ENCODE measurements at regions not wholly inside any gene's neighbourhood (a gene's known extent, or its start where the extent isn't known, plus 50 kb on each side); places are given as distances from the start of the nearest gene placed in this dataset.

DNA sequence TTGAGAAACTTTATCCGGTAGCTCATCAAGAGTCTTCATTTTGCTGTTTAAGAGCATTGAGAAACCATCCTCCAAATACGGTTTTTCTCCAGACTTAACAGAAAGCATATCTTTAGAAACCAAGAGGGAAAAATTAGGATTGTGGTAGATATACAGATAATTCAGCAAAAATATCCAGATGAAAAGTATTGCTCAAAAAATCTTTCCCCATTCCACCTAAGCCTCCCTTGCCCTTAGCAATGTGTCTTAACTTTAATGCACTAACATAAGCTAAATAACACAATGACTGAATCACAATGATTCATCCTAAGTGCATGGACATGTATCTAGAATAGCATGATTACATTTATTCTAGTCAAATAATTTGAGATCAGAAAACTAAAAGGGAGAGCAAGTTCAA is 130.3 kb upstream of the TARS1 start:
- FAIRE-seq (peak; percentile 87), DNase-seq (ENCODE audit: low read depth, low spot score) (peak; percentile 42)
- Histone ChIP-seq H2AFZ (ENCODE audit: control insufficient read depth, low read length) (no peak overlapping the region), H3K9me1 (ENCODE audit: control insufficient read depth, extremely low read depth, insufficient read depth, low read length) (no peaks in the 10 kb centered on the region), H3K4me3 (ENCODE audit: control insufficient read depth in 2 of 3, extremely low read depth in 1 of 3, insufficient read depth in 2 of 3, low read depth in 1 of 3, low read length in 3 of 3) (no peak overlapping the region), H3K27me3 (ENCODE audit: control insufficient read depth, extremely low read depth, insufficient read depth, low read length) (no peaks in the 10 kb centered on the region), H3K4me1 (ENCODE audit: control insufficient read depth, extremely low read depth, insufficient read depth, low read length) (peaks cover 39% of the 10 kb centered on the region), H3K4me2 (ENCODE audit: control insufficient read depth, extremely low read depth, insufficient read depth, low read depth, low read length) (no peak overlapping the region), H4K20me1 (ENCODE audit: control insufficient read depth, extremely low read depth, insufficient read depth, low read length) (no peaks in the 10 kb centered on the region), H3K27ac (ENCODE audit: control insufficient read depth, insufficient read depth, low read length) (peak overlapping the region; percentile 63), H3K9ac (ENCODE audit: control insufficient read depth, extremely low read depth, insufficient read depth, low read length) (no peak overlapping the region), H3K9me3 (ENCODE audit: control insufficient read depth, low read depth, low read length) (no peaks in the 10 kb centered on the region), H3K36me3 (ENCODE audit: control insufficient read depth in 2 of 2, extremely low read depth in 1 of 2, insufficient read depth in 2 of 2, low read length in 2 of 2) (no peaks in the 10 kb centered on the region), H3K79me2 (ENCODE audit: control insufficient read depth, insufficient read depth, low read length) (no peaks in the 10 kb centered on the region)
- no peak for TF ChIP-seq EZH2 (IDR thresholded peaks at IDR 0.05; ENCODE audit: low read length)
- TF ChIP-seq, protein P1, sequence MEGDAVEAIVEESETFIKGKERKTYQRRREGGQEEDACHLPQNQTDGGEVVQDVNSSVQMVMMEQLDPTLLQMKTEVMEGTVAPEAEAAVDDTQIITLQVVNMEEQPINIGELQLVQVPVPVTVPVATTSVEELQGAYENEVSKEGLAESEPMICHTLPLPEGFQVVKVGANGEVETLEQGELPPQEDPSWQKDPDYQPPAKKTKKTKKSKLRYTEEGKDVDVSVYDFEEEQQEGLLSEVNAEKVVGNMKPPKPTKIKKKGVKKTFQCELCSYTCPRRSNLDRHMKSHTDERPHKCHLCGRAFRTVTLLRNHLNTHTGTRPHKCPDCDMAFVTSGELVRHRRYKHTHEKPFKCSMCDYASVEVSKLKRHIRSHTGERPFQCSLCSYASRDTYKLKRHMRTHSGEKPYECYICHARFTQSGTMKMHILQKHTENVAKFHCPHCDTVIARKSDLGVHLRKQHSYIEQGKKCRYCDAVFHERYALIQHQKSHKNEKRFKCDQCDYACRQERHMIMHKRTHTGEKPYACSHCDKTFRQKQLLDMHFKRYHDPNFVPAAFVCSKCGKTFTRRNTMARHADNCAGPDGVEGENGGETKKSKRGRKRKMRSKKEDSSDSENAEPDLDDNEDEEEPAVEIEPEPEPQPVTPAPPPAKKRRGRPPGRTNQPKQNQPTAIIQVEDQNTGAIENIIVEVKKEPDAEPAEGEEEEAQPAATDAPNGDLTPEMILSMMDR (optimal IDR thresholded peaks at IDR 0.05 in 1 of 3, IDR thresholded peaks at IDR 0.05 in 1 of 3, conservative IDR thresholded peaks at IDR 0.05 in 1 of 3; ENCODE audit: extremely low read depth in 1 of 3, insufficient read depth in 2 of 3, low read length in 3 of 3): no peak
- dilution Hi-C loops (cut with MboI; ENCODE audit: extremely low pct_ligation_motif_present, low sequenced_read_pairs): no loop called here

DNA sequence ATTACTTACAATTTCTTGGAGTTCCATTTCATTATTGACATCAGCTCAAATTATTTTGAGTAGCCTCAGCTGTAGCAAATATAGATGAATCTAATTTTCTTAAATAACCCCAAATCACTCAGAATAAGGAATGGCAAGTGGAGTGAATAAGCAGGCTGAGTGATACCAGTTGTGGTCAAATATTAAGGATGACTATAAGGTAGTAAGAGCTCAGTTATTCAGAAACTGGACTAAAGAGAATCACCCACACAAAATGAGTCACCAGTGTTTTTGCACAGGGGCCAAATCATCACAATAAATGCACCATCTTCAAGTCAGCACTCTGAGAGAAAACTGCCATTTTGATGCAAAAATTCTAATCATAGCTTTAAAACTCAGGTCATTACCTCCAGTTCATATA is 128.9 kb upstream of the TARS1 start:
- Histone ChIP-seq H3K9me3 (ENCODE audit: control insufficient read depth, low read depth, low read length) (no peaks in the 10 kb centered on the region), H2AFZ (ENCODE audit: control insufficient read depth, low read length) (no peak overlapping the region), H3K9ac (ENCODE audit: control insufficient read depth, extremely low read depth, insufficient read depth, low read length) (no peak overlapping the region), H3K27ac (ENCODE audit: control insufficient read depth, insufficient read depth, low read length) (peak overlapping the region; percentile 82), H4K20me1 (ENCODE audit: control insufficient read depth, extremely low read depth, insufficient read depth, low read length) (no peaks in the 10 kb centered on the region), H3K27me3 (ENCODE audit: control insufficient read depth, extremely low read depth, insufficient read depth, low read length) (no peaks in the 10 kb centered on the region), H3K9me1 (ENCODE audit: control insufficient read depth, extremely low read depth, insufficient read depth, low read length) (no peaks in the 10 kb centered on the region), H3K36me3 (ENCODE audit: control insufficient read depth in 2 of 2, extremely low read depth in 1 of 2, insufficient read depth in 2 of 2, low read length in 2 of 2) (no peaks in the 10 kb centered on the region), H3K4me2 (ENCODE audit: control insufficient read depth, extremely low read depth, insufficient read depth, low read depth, low read length) (peak overlapping the region; percentile 5), H3K79me2 (ENCODE audit: control insufficient read depth, insufficient read depth, low read length) (no peaks in the 10 kb centered on the region), H3K4me3 (ENCODE audit: control insufficient read depth in 2 of 3, extremely low read depth in 1 of 3, insufficient read depth in 2 of 3, low read depth in 1 of 3, low read length in 3 of 3) (no peak overlapping the region), H3K4me1 (ENCODE audit: control insufficient read depth, extremely low read depth, insufficient read depth, low read length) (peaks cover 44% of the 10 kb centered on the region)
- no peak for TF ChIP-seq EZH2 (IDR thresholded peaks at IDR 0.05; ENCODE audit: low read length)
- TF ChIP-seq, protein P1 (optimal IDR thresholded peaks at IDR 0.05 in 1 of 3, IDR thresholded peaks at IDR 0.05 in 1 of 3, conservative IDR thresholded peaks at IDR 0.05 in 1 of 3; ENCODE audit: extremely low read depth in 1 of 3, insufficient read depth in 2 of 3, low read length in 3 of 3): no peak
- DNase-seq (ENCODE audit: low read depth, low spot score) (peak; percentile 76), FAIRE-seq (peak; percentile 90)
- dilution Hi-C loops (cut with MboI; ENCODE audit: extremely low pct_ligation_motif_present, low sequenced_read_pairs): no loop called here
